SK-N-SH treated with all-trans-retinoic acid at 6 μM for 48 hours (cell line): ENCODE measurements at regions not wholly inside any gene's neighbourhood (a gene's known extent, or its start where the extent isn't known, plus 50 kb on each side); places are given as distances from the start of the nearest gene placed in this dataset.

Experiments used
- ATAC-seq: fragments of 200-7000 bp; cut with Tn5 transposase; 3 replicates; pipeline ENCODE4 v1.9.1; 2020; ENCODE audit warnings: mild to moderate bottlenecking, moderate library complexity
- ARNTL ChIP-seq: fragments of 450-650 bp; formaldehyde crosslinking; IDR thresholded peaks from 2 replicates; pipeline ENCODE4 v1.5.0; 2020; ENCODE audit warnings: low read depth, mild to moderate bottlenecking, moderate library complexity, borderline replicate concordance
- BACH2 ChIP-seq: fragments of 250-450 bp; sonication (Bioruptor Pico); IDR thresholded peaks from 2 replicates; pipeline ENCODE4 v1.9.0; 2021; ENCODE audit warnings: mild to moderate bottlenecking, borderline replicate concordance
- CSDC2 ChIP-seq: fragments of 250-450 bp; sonication (Bioruptor Pico); IDR thresholded peaks from 2 replicates; pipeline ENCODE4 v1.5.0; 2020; ENCODE audit warnings: mild to moderate bottlenecking, moderate library complexity
- GLIS3 ChIP-seq: fragments of 250-450 bp; sonication (Bioruptor Pico); IDR thresholded peaks from 2 replicates; pipeline ENCODE4 v1.5.0; 2020; ENCODE audit warnings: mild to moderate bottlenecking, moderate library complexity
- ISL1 ChIP-seq: fragments of 250-450 bp; sonication (Bioruptor Pico); IDR thresholded peaks from 2 replicates; pipeline ENCODE4 v2.1.2; 2022; ENCODE audit warnings: mild to moderate bottlenecking, moderate library complexity
- OSR1 ChIP-seq: fragments of 250-450 bp; sonication (Bioruptor Pico); IDR thresholded peaks from 2 replicates; pipeline ENCODE4 v1.8.0; 2022; ENCODE audit warnings: moderate library complexity, mild to moderate bottlenecking, inconsistent platforms
- POU6F1 ChIP-seq: fragments of 250-450 bp; sonication (Bioruptor Pico); IDR thresholded peaks from 2 replicates; pipeline ENCODE4 v1.8.0; 2021; ENCODE audit warnings: low read depth, mild to moderate bottlenecking, moderate library complexity, borderline replicate concordance
- PPARA ChIP-seq: fragments of 250-450 bp; sonication (Bioruptor Pico); IDR thresholded peaks from 2 replicates; pipeline ENCODE4 v1.5.0; 2020; ENCODE audit warnings: mild to moderate bottlenecking, borderline replicate concordance
- SNAI2 ChIP-seq: fragments of 250-450 bp; sonication (Bioruptor Pico); IDR thresholded peaks from 2 replicates; pipeline ENCODE4 v1.5.0; 2020; ENCODE audit warnings: mild to moderate bottlenecking, moderate library complexity
- TCF4 ChIP-seq: fragments of 250-450 bp; sonication (Bioruptor Pico); IDR thresholded peaks from 2 replicates; pipeline ENCODE4 v1.8.0; 2021; ENCODE audit warnings: mild to moderate bottlenecking, moderate library complexity, borderline replicate concordance
- TOX ChIP-seq: fragments of 250-450 bp; sonication (Bioruptor Pico); IDR thresholded peaks from 2 replicates; pipeline ENCODE4 v1.8.0; 2021; ENCODE audit warnings: mild to moderate bottlenecking, moderate library complexity, borderline replicate concordance
- ZC3H10 ChIP-seq: fragments of 250-450 bp; sonication (Bioruptor Pico); IDR thresholded peaks from 2 replicates; pipeline ENCODE4 v1.5.1; 2021; ENCODE audit warnings: mild to moderate bottlenecking, moderate library complexity
- ZFP3 ChIP-seq: fragments of 250-450 bp; sonication (Bioruptor Pico); IDR thresholded peaks from 2 replicates; pipeline ENCODE4 v1.5.0; 2020; ENCODE audit warnings: mild to moderate bottlenecking, moderate library complexity
- ZFP30 ChIP-seq: fragments of 450-650 bp; formaldehyde crosslinking; IDR thresholded peaks from 2 replicates; pipeline ENCODE4 v1.5.0; 2022; ENCODE audit warnings: mild to moderate bottlenecking, moderate library complexity
- ZNF565 ChIP-seq: fragments of 450-650 bp; formaldehyde crosslinking; conservative IDR thresholded peaks from 2 replicates; pipeline ENCODE4 v1.5.0; 2020; ENCODE audit warnings: low read depth, mild to moderate bottlenecking, moderate library complexity
- ZNF70 ChIP-seq: fragments of 450-650 bp; formaldehyde crosslinking; IDR thresholded peaks from 2 replicates; pipeline ENCODE4 v1.5.0; 2020; ENCODE audit warnings: mild to moderate bottlenecking, moderate library complexity
- ZNF8 ChIP-seq: fragments of 450-650 bp; formaldehyde crosslinking; IDR thresholded peaks from 2 replicates; pipeline ENCODE4 v1.5.0; 2020; ENCODE audit warnings: mild to moderate bottlenecking, moderate library complexity
- TF ChIP-seq, protein P1 (sequence below): fragments of 250-450 bp; sonication (Bioruptor Pico); IDR thresholded peaks from 2 replicates; pipeline ENCODE4 v1.5.1; 2020; ENCODE audit warnings: low read depth, mild to moderate bottlenecking, moderate library complexity
- TF ChIP-seq, protein P2 (sequence below): fragments of 250-450 bp; sonication (Bioruptor Pico); IDR thresholded peaks from 2 replicates; pipeline ENCODE4 v1.8.0; 2020; ENCODE audit warnings: mild to moderate bottlenecking, moderate library complexity, borderline replicate concordance
- TF ChIP-seq, protein P3 (sequence below): fragments of 250-450 bp; sonication (Bioruptor Pico); IDR thresholded peaks from 2 replicates; pipeline ENCODE4 v1.5.1; 2021; ENCODE audit warnings: mild to moderate bottlenecking, moderate library complexity

GRCh38 chr21:27315373-27315772 is 348.5 kb upstream of the ADAMTS5 start:
- TF ChIP-seq ISL1 (CRISPR knock-in tag) = no peak
- TF ChIP-seq ZNF70 (CRISPR knock-in tag) = no peak
- no peak for ATAC-seq

DNA sequence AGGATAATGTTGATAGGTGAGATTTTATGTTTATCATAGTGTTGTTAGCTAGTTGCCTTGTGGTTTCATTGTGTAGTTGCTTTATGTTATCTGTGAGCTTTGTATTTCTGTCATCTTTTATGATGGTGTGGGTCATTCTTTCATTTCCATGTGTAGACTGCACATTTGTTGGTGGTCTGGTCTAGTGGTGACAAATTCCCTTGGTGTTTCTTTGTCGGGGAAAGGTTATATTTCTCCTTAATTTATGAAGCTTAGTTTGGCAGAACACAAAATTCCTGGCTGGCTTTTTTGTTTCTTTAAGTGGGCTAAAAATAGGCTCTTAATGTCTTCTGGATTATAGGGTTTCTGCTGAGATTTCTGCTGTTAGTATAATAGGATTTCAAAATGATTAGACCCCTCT is 347.2 kb upstream of the ADAMTS5 start:
- no peak for TF ChIP-seq ARNTL (CRISPR knock-in tag)
- TF ChIP-seq ZC3H10 = no peak
- TF ChIP-seq POU6F1 (CRISPR knock-in tag) = no peak
- TF ChIP-seq GLIS3 = no peak
- TF ChIP-seq TOX (CRISPR knock-in tag) = no peak
- TF ChIP-seq ZNF8 (CRISPR knock-in tag) = no peak
- TF ChIP-seq ISL1 (CRISPR knock-in tag) = no peak
- TF ChIP-seq ZFP30 (CRISPR knock-in tag) = no peak
- TF ChIP-seq ZNF70 (CRISPR knock-in tag) = no peak
- TF ChIP-seq, protein P1, sequence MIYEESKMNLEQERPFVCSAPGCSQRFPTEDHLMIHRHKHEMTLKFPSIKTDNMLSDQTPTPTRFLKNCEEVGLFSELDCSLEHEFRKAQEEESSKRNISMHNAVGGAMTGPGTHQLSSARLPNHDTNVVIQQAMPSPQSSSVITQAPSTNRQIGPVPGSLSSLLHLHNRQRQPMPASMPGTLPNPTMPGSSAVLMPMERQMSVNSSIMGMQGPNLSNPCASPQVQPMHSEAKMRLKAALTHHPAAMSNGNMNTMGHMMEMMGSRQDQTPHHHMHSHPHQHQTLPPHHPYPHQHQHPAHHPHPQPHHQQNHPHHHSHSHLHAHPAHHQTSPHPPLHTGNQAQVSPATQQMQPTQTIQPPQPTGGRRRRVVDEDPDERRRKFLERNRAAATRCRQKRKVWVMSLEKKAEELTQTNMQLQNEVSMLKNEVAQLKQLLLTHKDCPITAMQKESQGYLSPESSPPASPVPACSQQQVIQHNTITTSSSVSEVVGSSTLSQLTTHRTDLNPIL (CRISPR knock-in tag) = no peak
- no peak for TF ChIP-seq PPARA
- no peak for TF ChIP-seq ZNF565 (CRISPR knock-in tag)
- TF ChIP-seq, protein P2, sequence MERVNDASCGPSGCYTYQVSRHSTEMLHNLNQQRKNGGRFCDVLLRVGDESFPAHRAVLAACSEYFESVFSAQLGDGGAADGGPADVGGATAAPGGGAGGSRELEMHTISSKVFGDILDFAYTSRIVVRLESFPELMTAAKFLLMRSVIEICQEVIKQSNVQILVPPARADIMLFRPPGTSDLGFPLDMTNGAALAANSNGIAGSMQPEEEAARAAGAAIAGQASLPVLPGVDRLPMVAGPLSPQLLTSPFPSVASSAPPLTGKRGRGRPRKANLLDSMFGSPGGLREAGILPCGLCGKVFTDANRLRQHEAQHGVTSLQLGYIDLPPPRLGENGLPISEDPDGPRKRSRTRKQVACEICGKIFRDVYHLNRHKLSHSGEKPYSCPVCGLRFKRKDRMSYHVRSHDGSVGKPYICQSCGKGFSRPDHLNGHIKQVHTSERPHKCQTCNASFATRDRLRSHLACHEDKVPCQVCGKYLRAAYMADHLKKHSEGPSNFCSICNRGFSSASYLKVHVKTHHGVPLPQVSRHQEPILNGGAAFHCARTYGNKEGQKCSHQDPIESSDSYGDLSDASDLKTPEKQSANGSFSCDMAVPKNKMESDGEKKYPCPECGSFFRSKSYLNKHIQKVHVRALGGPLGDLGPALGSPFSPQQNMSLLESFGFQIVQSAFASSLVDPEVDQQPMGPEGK (CRISPR knock-in tag) = no peak
- TF ChIP-seq BACH2 (CRISPR knock-in tag) = no peak
- TF ChIP-seq OSR1 = no peak
- no peak for TF ChIP-seq TCF4 (CRISPR knock-in tag)
- TF ChIP-seq, protein P3, sequence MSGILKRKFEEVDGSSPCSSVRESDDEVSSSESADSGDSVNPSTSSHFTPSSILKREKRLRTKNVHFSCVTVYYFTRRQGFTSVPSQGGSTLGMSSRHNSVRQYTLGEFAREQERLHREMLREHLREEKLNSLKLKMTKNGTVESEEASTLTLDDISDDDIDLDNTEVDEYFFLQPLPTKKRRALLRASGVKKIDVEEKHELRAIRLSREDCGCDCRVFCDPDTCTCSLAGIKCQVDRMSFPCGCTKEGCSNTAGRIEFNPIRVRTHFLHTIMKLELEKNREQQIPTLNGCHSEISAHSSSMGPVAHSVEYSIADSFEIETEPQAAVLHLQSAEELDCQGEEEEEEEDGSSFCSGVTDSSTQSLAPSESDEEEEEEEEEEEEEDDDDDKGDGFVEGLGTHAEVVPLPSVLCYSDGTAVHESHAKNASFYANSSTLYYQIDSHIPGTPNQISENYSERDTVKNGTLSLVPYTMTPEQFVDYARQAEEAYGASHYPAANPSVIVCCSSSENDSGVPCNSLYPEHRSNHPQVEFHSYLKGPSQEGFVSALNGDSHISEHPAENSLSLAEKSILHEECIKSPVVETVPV (CRISPR knock-in tag) = no peak
- no peak for TF ChIP-seq ZFP3 (CRISPR knock-in tag)
- no peak for TF ChIP-seq CSDC2 (CRISPR knock-in tag)
- ATAC-seq = no peak

GRCh38 chr21:27306791-27307775 is 340.2 kb upstream of the ADAMTS5 start:
- TF ChIP-seq SNAI2 (CRISPR knock-in tag) = no peak
- TF ChIP-seq, protein P3 (CRISPR knock-in tag) = no peak
- no peak for TF ChIP-seq ZFP3 (CRISPR knock-in tag)
- TF ChIP-seq TOX (CRISPR knock-in tag) = no peak
- no peak for TF ChIP-seq ARNTL (CRISPR knock-in tag)
- TF ChIP-seq POU6F1 (CRISPR knock-in tag) = no peak
- ATAC-seq = peak; percentile 59; the same call in 2 of the 3 replicates
